GM18505 (cell line): ENCODE measurements at regions not wholly inside any gene's neighbourhood (a gene's known extent, or its start where the extent isn't known, plus 50 kb on each side); places are given as distances from the start of the nearest gene placed in this dataset.
"Not testable (repeated sequence)": the region's sequence is repeated elsewhere in the genome, so short reads cannot be mapped to it uniquely, and the experiment has no call there.

Experiments used
- ATAC-seq: cut with Tn5 transposase; IDR thresholded peaks from one replicate; pipeline ENCODE4 v1.9.1; 2021; ENCODE audit not compliant: unreplicated experiment
- POLR2A ChIP-seq: IDR thresholded peaks from 4 replicates; pipeline ENCODE4 v1.6.1; 2011; ENCODE audit warnings: borderline replicate concordance; ENCODE audit not compliant: insufficient read depth, insufficient read length; ENCODE audit errors: extremely low read depth

- no peak for TF ChIP-seq POLR2A
- ATAC-seq: no peak
Observed at GRCh38 chr18:40313030-40313642, 1641.9 kb upstream of the PIK3C3 start.

GRCh38 chr18:40307627-40308026 lies 1647.4 kb upstream of the PIK3C3 start:
- no peak for TF ChIP-seq POLR2A
- ATAC-seq: no peak

GRCh38 chr18:40296717-40297413 lies 1658.2 kb upstream of the PIK3C3 start:
- no peak for TF ChIP-seq POLR2A
- no peak for ATAC-seq

- TF ChIP-seq POLR2A: no peak
- no peak for ATAC-seq
Observed at GRCh38 chr18:40292985-40293710, 1661.9 kb upstream of the PIK3C3 start.

- ATAC-seq: no peak
- no peak for TF ChIP-seq POLR2A
Observed at GRCh38 chr18:40283560-40283959, 1671.5 kb upstream of the PIK3C3 start.

- ATAC-seq: not testable (repeated sequence)
Observed at GRCh38 chr18:40281356-40281755, 1673.7 kb upstream of the PIK3C3 start.

- TF ChIP-seq POLR2A: no peak
- ATAC-seq: no peak
Observed at GRCh38 chr18:40274618-40275196, 1680.3 kb upstream of the PIK3C3 start.

GRCh38 chr18:40272630-40273231 lies 1682.3 kb upstream of the PIK3C3 start:
- TF ChIP-seq POLR2A: no peak
- ATAC-seq: no peak

- TF ChIP-seq POLR2A: no peak
- no peak for ATAC-seq
Observed at GRCh38 chr18:40259115-40259835, 1695.8 kb upstream of the PIK3C3 start.

- TF ChIP-seq POLR2A: no peak
- no peak for ATAC-seq
Observed at GRCh38 chr18:40258311-40258710, 1696.7 kb upstream of the PIK3C3 start.

GRCh38 chr18:40250236-40250635 lies 1704.8 kb upstream of the PIK3C3 start:
- ATAC-seq: no peak
- TF ChIP-seq POLR2A: no peak

- no peak for TF ChIP-seq POLR2A
- no peak for ATAC-seq
Observed at GRCh38 chr18:40249390-40250080, 1705.5 kb upstream of the PIK3C3 start.

- ATAC-seq: not testable (repeated sequence)
Observed at GRCh38 chr18:40245612-40246011, 1709.4 kb upstream of the PIK3C3 start.
